AG10803 (cell line): ENCODE measurements at regions not wholly inside any gene's neighbourhood (a gene's known extent, or its start where the extent isn't known, plus 50 kb on each side); places are given as distances from the start of the nearest gene placed in this dataset.
A peak's percentile ranks its signal among the peaks of the same experiment; 100 is the strongest.

Source experiments
- DNase-seq: peaks from one replicate; pipeline ENCODE4 v3.0.0; 2010; ENCODE audit warnings: low read depth
- H3K4me3 ChIP-seq: 2 replicates; pipeline ENCODE4 v1.5.1; 2011; ENCODE audit warnings: mild to moderate bottlenecking, low read length, control low read depth
- TF ChIP-seq, protein P1 (sequence below): conservative IDR thresholded peaks from 2 replicates; pipeline ENCODE4 v1.5.1; 2011; ENCODE audit warnings: mild to moderate bottlenecking, low read length, control low read depth, inconsistent platforms

DNA sequence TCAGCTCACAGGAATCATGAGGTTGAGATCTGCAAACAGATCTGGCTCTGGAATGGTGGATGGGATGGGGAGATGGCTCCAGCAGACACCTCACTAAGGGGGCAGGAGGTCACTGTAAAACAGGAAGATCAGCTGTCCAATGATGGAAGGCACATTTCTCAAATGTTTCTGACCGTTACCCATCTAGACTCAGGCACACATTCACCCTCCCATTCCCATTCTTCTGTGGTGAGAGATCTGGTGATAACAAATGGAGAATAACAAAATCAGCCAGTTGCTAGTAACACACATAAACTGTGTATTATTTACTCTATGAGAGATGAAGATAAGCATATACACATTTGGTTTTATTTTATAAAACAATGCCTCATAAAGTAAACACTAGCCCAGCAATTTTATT is 235.9 kb downstream of the TSHZ3 start:
- H3K4me3 ChIP-seq: no peak overlapping the region
- TF ChIP-seq, protein P1, sequence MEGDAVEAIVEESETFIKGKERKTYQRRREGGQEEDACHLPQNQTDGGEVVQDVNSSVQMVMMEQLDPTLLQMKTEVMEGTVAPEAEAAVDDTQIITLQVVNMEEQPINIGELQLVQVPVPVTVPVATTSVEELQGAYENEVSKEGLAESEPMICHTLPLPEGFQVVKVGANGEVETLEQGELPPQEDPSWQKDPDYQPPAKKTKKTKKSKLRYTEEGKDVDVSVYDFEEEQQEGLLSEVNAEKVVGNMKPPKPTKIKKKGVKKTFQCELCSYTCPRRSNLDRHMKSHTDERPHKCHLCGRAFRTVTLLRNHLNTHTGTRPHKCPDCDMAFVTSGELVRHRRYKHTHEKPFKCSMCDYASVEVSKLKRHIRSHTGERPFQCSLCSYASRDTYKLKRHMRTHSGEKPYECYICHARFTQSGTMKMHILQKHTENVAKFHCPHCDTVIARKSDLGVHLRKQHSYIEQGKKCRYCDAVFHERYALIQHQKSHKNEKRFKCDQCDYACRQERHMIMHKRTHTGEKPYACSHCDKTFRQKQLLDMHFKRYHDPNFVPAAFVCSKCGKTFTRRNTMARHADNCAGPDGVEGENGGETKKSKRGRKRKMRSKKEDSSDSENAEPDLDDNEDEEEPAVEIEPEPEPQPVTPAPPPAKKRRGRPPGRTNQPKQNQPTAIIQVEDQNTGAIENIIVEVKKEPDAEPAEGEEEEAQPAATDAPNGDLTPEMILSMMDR: no peak
- DNase-seq: peak; percentile 53

DNA sequence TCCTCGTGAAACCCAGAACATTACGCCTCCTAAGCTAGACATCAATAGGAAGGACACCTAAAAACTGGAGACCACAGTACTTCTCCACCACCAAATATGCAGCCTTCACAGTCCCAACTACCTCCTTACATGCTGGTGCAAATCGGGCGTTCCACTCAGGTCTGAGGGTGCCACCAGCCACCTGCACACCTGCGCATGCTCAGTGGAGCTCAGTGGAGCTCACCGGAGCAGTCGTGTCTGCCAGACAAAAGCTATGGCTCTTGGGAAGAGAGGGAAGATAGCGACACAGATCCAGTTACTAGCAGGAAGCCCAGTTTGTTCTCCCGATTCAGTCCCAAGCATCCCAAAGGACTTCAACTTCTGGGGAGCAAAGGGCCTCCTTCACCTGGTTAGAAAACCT is 237.1 kb downstream of the TSHZ3 start:
- TF ChIP-seq, protein P1: no peak
- no peak for DNase-seq
- no peak overlapping the region for H3K4me3 ChIP-seq

DNA sequence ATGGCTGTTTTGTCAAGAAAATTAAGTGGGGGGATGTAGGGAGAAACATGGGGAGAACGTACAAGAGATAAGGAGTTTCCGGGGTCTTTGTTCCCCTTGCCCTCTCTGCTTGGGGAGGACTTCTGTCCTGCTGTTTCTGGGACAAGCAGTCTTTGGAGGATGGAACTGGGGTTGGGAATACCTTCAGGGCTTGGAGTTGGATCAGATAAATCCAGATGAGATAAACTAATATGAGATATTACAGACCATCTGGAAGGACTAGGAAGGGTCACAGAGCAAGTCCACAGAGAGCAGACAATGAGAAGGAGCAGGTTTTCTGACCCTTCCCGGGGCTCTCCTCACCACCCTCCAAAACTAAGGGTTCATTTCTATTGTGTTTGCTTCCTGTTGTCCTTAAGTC is 237.5 kb downstream of the TSHZ3 start:
- TF ChIP-seq, protein P1: no peak
- no peak for DNase-seq
- no peak overlapping the region for H3K4me3 ChIP-seq

DNA sequence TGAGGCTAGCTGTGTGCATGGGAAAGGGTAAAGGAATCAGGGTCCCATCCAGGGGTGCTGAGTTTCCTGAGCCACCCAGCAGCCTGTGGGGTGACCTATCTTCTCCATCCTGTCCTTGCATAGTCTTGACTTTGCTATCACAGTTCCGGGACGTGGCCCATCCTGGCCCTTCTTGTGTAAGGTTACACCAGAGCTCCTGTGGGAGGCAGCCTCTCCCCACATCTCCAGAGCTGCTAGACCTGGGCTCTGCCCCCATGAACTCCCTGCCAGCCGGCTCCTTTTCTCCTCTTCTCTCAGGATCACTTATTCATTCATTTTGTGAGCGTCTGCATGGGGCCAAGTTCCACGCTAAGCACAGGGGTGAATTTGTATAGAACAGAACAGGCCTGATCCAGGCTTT is 238.9 kb downstream of the TSHZ3 start:
- TF ChIP-seq, protein P1: peak; percentile 62
- no peak overlapping the region for H3K4me3 ChIP-seq
- DNase-seq: peak; percentile 66

DNA sequence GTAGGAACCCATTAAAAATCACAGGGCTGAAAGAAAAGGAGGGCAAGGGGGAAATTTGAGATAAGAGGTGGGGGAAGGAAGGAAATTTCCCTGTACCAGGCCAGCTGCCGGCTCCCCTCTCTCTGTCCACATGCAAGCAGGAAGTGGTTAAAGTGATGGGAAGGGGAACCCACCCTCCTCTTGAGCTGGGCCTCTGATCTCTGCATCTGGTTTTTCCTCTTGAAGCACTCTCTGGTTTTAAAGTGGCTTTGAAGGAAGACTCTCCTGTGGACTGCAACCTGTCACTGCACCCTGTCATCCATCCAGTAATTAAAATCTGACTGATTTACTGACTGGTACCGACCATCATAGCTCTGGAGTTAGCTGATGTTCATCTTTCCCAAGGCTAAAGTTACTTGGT is 239.6 kb downstream of the TSHZ3 start:
- no peak for DNase-seq
- TF ChIP-seq, protein P1: no peak
- no peak overlapping the region for H3K4me3 ChIP-seq

DNA sequence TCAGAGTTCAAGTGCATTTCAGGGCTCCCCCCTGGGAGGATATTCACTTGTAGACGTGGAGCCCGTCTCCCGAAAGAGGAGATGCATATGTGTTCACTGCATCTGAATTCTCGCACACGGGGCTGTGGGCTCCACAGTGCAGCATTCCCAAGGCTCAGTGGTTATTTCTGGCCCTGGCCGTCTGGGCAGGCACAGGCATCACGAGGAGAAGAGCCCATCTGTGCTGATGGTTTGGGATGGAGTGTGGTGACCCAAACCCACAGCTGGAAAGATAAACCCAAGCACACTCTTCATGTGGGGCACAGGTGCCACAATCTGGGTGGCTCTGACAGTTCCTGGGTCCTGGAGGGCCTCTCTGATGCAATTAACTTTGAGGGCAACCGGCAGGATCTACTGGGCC is 242.1 kb downstream of the TSHZ3 start:
- no peak for DNase-seq
- TF ChIP-seq, protein P1: no peak
- H3K4me3 ChIP-seq: no peak overlapping the region

DNA sequence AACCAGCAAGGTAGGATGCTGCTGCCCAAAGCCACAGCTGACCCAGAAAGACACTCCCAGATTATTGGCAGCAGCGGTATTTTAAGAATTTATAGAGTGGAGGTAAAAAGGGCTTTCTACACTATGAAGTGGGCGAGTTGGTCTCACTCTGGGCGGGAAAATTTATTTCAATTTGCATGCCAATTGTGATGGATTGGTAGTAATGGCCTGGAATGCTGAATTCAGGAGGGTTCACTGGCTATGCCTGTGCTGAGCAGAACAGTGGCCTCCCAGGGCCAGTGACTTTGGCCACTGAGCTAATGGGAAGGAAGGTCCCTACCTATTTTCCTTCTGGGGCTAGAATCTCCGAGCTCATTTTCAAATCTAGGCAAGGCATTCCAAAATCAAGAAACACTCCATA is 243.5 kb downstream of the TSHZ3 start:
- H3K4me3 ChIP-seq: no peak overlapping the region
- DNase-seq: no peak
- TF ChIP-seq, protein P1: no peak
